GM12892 (cell line): ENCODE measurements at regions not wholly inside any gene's neighbourhood (a gene's known extent, or its start where the extent isn't known, plus 50 kb on each side); places are given as distances from the start of the nearest gene placed in this dataset.
"Not testable (repeated sequence)": the region's sequence is repeated elsewhere in the genome, so short reads cannot be mapped to it uniquely, and the experiment has no call there.

Experiments used
- DNase-seq: peaks from one replicate; pipeline ENCODE4 v3.0.0; 2011; ENCODE audit not compliant: insufficient read length
- FAIRE-seq: peaks from 2 replicates; lab custom pipeline; 2011; peaks lifted over from hg19 to GRCh38; lab: Jason Lieb, UNC
- POLR2A ChIP-seq: IDR thresholded peaks from 2 replicates; pipeline ENCODE4 v1.6.1; 2011; ENCODE audit warnings: low read depth, low read length, control low read depth
- POLR2AphosphoS5 ChIP-seq: IDR thresholded peaks from 2 replicates; pipeline ENCODE4 v1.6.1; 2011; ENCODE audit warnings: low read depth, low read length, control low read depth
- TAF1 ChIP-seq: IDR thresholded peaks from 2 replicates; pipeline ENCODE4 v1.6.1; 2011; ENCODE audit warnings: low read depth, mild to moderate bottlenecking, control low read depth, low read length, borderline replicate concordance

GRCh38 chr2:130264046-130264445, 65.8 kb upstream of the TUBA3E start:
- no peak for FAIRE-seq
- DNase-seq: no peak
- TF ChIP-seq TAF1 (no peak), POLR2AphosphoS5 (no peak), POLR2A (no peak)

GRCh38 chr2:130263606-130264005, 65.4 kb upstream of the TUBA3E start:
- FAIRE-seq (no peak), DNase-seq (no peak)
- TF ChIP-seq POLR2A (no peak), TAF1 (no peak), POLR2AphosphoS5 (no peak)

GRCh38 chr2:130261970-130262760, 63.9 kb upstream of the TUBA3E start:
- no peak for TF ChIP-seq TAF1
- no peak for TF ChIP-seq POLR2A
- no peak for TF ChIP-seq POLR2AphosphoS5
- DNase-seq (no peak), FAIRE-seq (no peak)

- FAIRE-seq (no peak), DNase-seq (no peak)
- no peak for TF ChIP-seq POLR2A
Observed at GRCh38 chr2:130261099-130261498, 62.9 kb upstream of the TUBA3E start.

GRCh38 chr2:130259594-130259993, 61.4 kb upstream of the TUBA3E start:
- FAIRE-seq (no peak), DNase-seq (no peak)
- no peak for TF ChIP-seq TAF1
- TF ChIP-seq POLR2A: no peak
- no peak for TF ChIP-seq POLR2AphosphoS5

GRCh38 chr2:130258356-130258755, 60.1 kb upstream of the TUBA3E start:
- TF ChIP-seq POLR2A: no peak
- FAIRE-seq (no peak), DNase-seq (no peak)

- no peak for FAIRE-seq
- DNase-seq: no peak
- no peak for TF ChIP-seq POLR2A
- no peak for TF ChIP-seq TAF1
- TF ChIP-seq POLR2AphosphoS5: no peak
Observed at GRCh38 chr2:130252880-130253645, 54.8 kb upstream of the TUBA3E start.

- no peak for TF ChIP-seq POLR2AphosphoS5
- TF ChIP-seq TAF1: no peak
- no peak for TF ChIP-seq POLR2A
- FAIRE-seq (no peak), DNase-seq (no peak)
Observed at GRCh38 chr2:130251873-130252620, 53.8 kb upstream of the TUBA3E start.

GRCh38 chr2:130251535-130251872, 53.3 kb upstream of the TUBA3E start:
- no peak for TF ChIP-seq POLR2A
- no peak for TF ChIP-seq POLR2AphosphoS5
- TF ChIP-seq TAF1: no peak
- FAIRE-seq (no peak), DNase-seq (no peak)

GRCh38 chr2:130248355-130248754, 50.1 kb upstream of the TUBA3E start:
- not testable (repeated sequence) for FAIRE-seq, DNase-seq
